Neural cell (in vitro differentiated cells): ENCODE measurements at regions not wholly inside any gene's neighbourhood (a gene's known extent, or its start where the extent isn't known, plus 50 kb on each side); places are given as distances from the start of the nearest gene placed in this dataset.

Source experiments
- H2AFZ ChIP-seq: fragments of 200-600, 300-800 bp; sonication (generic), shearing (Covaris generic); 2 replicates; pipeline ENCODE4 v1.6.0; 2014; ENCODE audit warnings: low read depth, mild to moderate bottlenecking, antibody characterized with exemption, low read length, moderate library complexity
- H3F3A ChIP-seq: fragments of 200-600 bp; shearing (Covaris generic); 2 replicates; pipeline ENCODE4 v1.6.1; 2016; ENCODE audit warnings: mild to moderate bottlenecking, moderate library complexity, mixed read lengths, antibody characterized with exemption, low read length; ENCODE audit not compliant: insufficient read depth, poor library complexity, severe bottlenecking
- H3K27ac ChIP-seq: fragments of 200-600, 300-800 bp; sonication (generic), shearing (Covaris generic); 2 replicates; pipeline ENCODE4 v1.5.1; 2014; ENCODE audit warnings: mild to moderate bottlenecking, low read length, moderate library complexity
- H3K27me3 ChIP-seq: fragments of 300-800, 200-600 bp; sonication (generic), shearing (Covaris generic); 2 replicates; pipeline ENCODE4 v1.6.0; 2014; ENCODE audit warnings: mild to moderate bottlenecking, low read depth, low read length, moderate library complexity; ENCODE audit not compliant: insufficient read depth
- H3K36me3 ChIP-seq: fragments of 300-800, 200-600 bp; sonication (generic), shearing (Covaris generic); 2 replicates; pipeline ENCODE4 v1.5.1; 2014; ENCODE audit warnings: mild to moderate bottlenecking, antibody characterized with exemption, low read length, moderate library complexity; ENCODE audit not compliant: insufficient read depth
- H3K4me2 ChIP-seq: fragments of 300-800, 200-600 bp; sonication (generic), shearing (Covaris generic); 2 replicates; pipeline ENCODE4 v1.6.0; 2014; ENCODE audit warnings: mild to moderate bottlenecking, low read length
- H3K4me3 ChIP-seq: fragments of 300-800, 200-600 bp; sonication (generic), shearing (Covaris generic); 2 replicates; pipeline ENCODE4 v1.5.1; 2014; ENCODE audit warnings: mild to moderate bottlenecking, low read length, moderate library complexity
- H3K79me2 ChIP-seq: fragments of 200-600 bp; shearing (Covaris generic); replicated peaks from 2 replicates; pipeline ENCODE4 v1.6.0; 2014; ENCODE audit warnings: mild to moderate bottlenecking, low read length, moderate library complexity; ENCODE audit not compliant: insufficient read depth
- H3K9ac ChIP-seq: fragments of 300-800, 200-600 bp; sonication (generic), shearing (Covaris generic); 2 replicates; pipeline ENCODE4 v1.6.1; 2016; ENCODE audit warnings: mild to moderate bottlenecking, low read length, mixed read lengths
- H3K9me2 ChIP-seq: fragments of 200-600 bp; shearing (Covaris generic); 2 replicates; pipeline ENCODE4 v1.6.1; 2016; ENCODE audit warnings: mild to moderate bottlenecking, low read length, mixed read lengths; ENCODE audit not compliant: insufficient read depth
- H3K9me3 ChIP-seq: fragments of 200-600, 300-800 bp; sonication (generic), shearing (Covaris generic); 2 replicates; pipeline ENCODE4 v1.6.1; 2016; ENCODE audit warnings: mild to moderate bottlenecking, mixed run types, low read length, moderate library complexity, mixed read lengths
- H4K20me1 ChIP-seq: fragments of 200-600 bp; shearing (Covaris generic); 2 replicates; pipeline ENCODE4 v1.6.1; 2016; ENCODE audit warnings: mild to moderate bottlenecking, mixed run types; ENCODE audit not compliant: insufficient read depth
- CTCF ChIP-seq: fragments of 450-650 bp; IDR thresholded peaks from 2 replicates; pipeline ENCODE4 v1.5.1; 2014; ENCODE audit warnings: antibody characterized with exemption, mild to moderate bottlenecking, moderate library complexity; ENCODE audit not compliant: poor library complexity, severe bottlenecking
- EP300 ChIP-seq: fragments of 450-650 bp; conservative IDR thresholded peaks from 2 replicates; pipeline ENCODE4 v1.6.1; 2014; ENCODE audit warnings: antibody characterized with exemption, mild to moderate bottlenecking, moderate library complexity; ENCODE audit not compliant: poor library complexity, severe bottlenecking
- EZH2 ChIP-seq: fragments of 200-600, 300-800 bp; shearing (Covaris generic), sonication (generic); IDR thresholded peaks from 2 replicates; pipeline ENCODE4 v1.6.1; 2014; ENCODE audit warnings: antibody characterized with exemption, low read length, borderline replicate concordance, mild to moderate bottlenecking; ENCODE audit not compliant: insufficient read depth, poor library complexity, severe bottlenecking
- MXI1 ChIP-seq: fragments of 450-650 bp; conservative IDR thresholded peaks from 2 replicates; pipeline ENCODE4 v1.6.1; 2014; ENCODE audit warnings: antibody characterized with exemption, mild to moderate bottlenecking; ENCODE audit not compliant: poor library complexity, severe bottlenecking
- POLR2AphosphoS5 ChIP-seq: IDR thresholded peaks from 2 replicates; pipeline ENCODE4 v1.6.1; 2012
- RAD21 ChIP-seq: fragments of 450-650 bp; conservative IDR thresholded peaks from 2 replicates; pipeline ENCODE4 v1.6.1; 2014; ENCODE audit warnings: antibody characterized with exemption, mild to moderate bottlenecking, moderate library complexity
- REST ChIP-seq: IDR thresholded peaks from 2 replicates; pipeline ENCODE4 v1.6.1; 2012; ENCODE audit warnings: borderline replicate concordance
- SMC3 ChIP-seq: fragments of 450-650 bp; conservative IDR thresholded peaks from 2 replicates; pipeline ENCODE4 v1.6.1; 2014; ENCODE audit warnings: antibody characterized with exemption, mild to moderate bottlenecking, moderate library complexity; ENCODE audit not compliant: poor library complexity
- TAF1 ChIP-seq: IDR thresholded peaks from 2 replicates; pipeline ENCODE4 v1.6.1; 2012; ENCODE audit warnings: low read depth

- Histone ChIP-seq H3K79me2 (no peaks in the 10 kb centered on the region), H2AFZ (no peak overlapping the region), H3K9ac (no peak overlapping the region), H3K9me2 (no peaks in the 10 kb centered on the region), H3K9me3 (no peaks in the 10 kb centered on the region), H4K20me1 (no peaks in the 10 kb centered on the region), H3F3A (no peaks in the 10 kb centered on the region), H3K4me3 (no peak overlapping the region), H3K36me3 (no peaks in the 10 kb centered on the region), H3K27me3 (no peaks in the 10 kb centered on the region), H3K4me2 (no peak overlapping the region), H3K27ac (no peak overlapping the region)
- no peak for TF ChIP-seq REST
- TF ChIP-seq SMC3, result no peak
- no peak for TF ChIP-seq MXI1
- TF ChIP-seq CTCF, result no peak
- TF ChIP-seq RAD21, result no peak
- TF ChIP-seq TAF1, result no peak
- no peak for TF ChIP-seq EZH2
- TF ChIP-seq EP300, result no peak
- TF ChIP-seq POLR2AphosphoS5, result no peak
These were observed 466.0 kb downstream of the RIT2 start for GRCh38 chr18:42649331-42650035.

GRCh38 chr18:42654556-42654955 is 460.9 kb downstream of the RIT2 start:
- no peak overlapping the region for H2AFZ ChIP-seq
- H3F3A ChIP-seq, result no peaks in the 10 kb centered on the region
- H3K9me3 ChIP-seq, result no peaks in the 10 kb centered on the region
- H3K4me3 ChIP-seq, result no peak overlapping the region
- H3K27ac ChIP-seq, result no peak overlapping the region
- no peaks in the 10 kb centered on the region for H3K36me3 ChIP-seq
- no peaks in the 10 kb centered on the region for H3K79me2 ChIP-seq
- H3K9me2 ChIP-seq, result no peaks in the 10 kb centered on the region
- TF ChIP-seq RAD21 (no peak), EP300 (no peak), SMC3 (no peak), CTCF (no peak), POLR2AphosphoS5 (no peak), TAF1 (no peak), MXI1 (no peak), REST (no peak), EZH2 (no peak)
- H3K9ac ChIP-seq, result no peak overlapping the region
- H3K4me2 ChIP-seq, result no peak overlapping the region
- H4K20me1 ChIP-seq, result no peaks in the 10 kb centered on the region
- H3K27me3 ChIP-seq, result no peaks in the 10 kb centered on the region
